Lung (tissue), 11 donors: ENCODE measurements at regions not wholly inside any gene's neighbourhood (a gene's known extent, or its start where the extent isn't known, plus 50 kb on each side); places are given as distances from the start of the nearest gene placed in this dataset.

Experiments used
- ATAC-seq: fragments of 200-7000 bp; cut with Tn5 transposase; one replicate; pipeline ENCODE4 v1.9.1; 2020; ENCODE audit warnings: moderate number of reproducible peaks; ENCODE audit not compliant: insufficient read depth, low FRiP score
- DNase-seq, 3 donors: peaks; one replicate each; pipeline ENCODE4 v3.0.0-alpha.2; 2013 to 2017
- H3K27ac ChIP-seq, 2 donors: one replicate each; pipeline ENCODE4 v1.5.1; 2013; ENCODE audit warnings: mild to moderate bottlenecking in 2 of 2, moderate library complexity in 2 of 2, control low read depth in 1 of 2, inconsistent platforms in 1 of 2, low read depth in 1 of 2, low read length in 1 of 2
- H3K27me3 ChIP-seq, 3 donors: one replicate each; pipeline ENCODE4 v1.5.1; 2013; ENCODE audit warnings: low read length in 2 of 3; ENCODE audit not compliant: control insufficient read depth in 3 of 3, insufficient read depth in 3 of 3
- H3K36me3 ChIP-seq, 4 donors: one replicate each; pipeline ENCODE4 v1.5.1; 2013; ENCODE audit warnings: low read length in 4 of 4, mild to moderate bottlenecking in 1 of 4, moderate library complexity in 1 of 4; ENCODE audit not compliant: control insufficient read depth in 4 of 4, insufficient read depth in 4 of 4
- H3K4me1 ChIP-seq, 5 donors: one replicate each; pipeline ENCODE4 v1.5.1; 2013; ENCODE audit warnings: low read length in 5 of 5, mild to moderate bottlenecking in 2 of 5, moderate library complexity in 1 of 5; ENCODE audit not compliant: control insufficient read depth in 5 of 5, insufficient read depth in 5 of 5
- H3K4me3 ChIP-seq: one replicate; pipeline ENCODE4 v1.5.1; 2013; ENCODE audit warnings: mild to moderate bottlenecking, control low read depth, moderate library complexity
- H3K9ac ChIP-seq, 2 donors: one replicate each; pipeline ENCODE4 v1.5.1; 2013; ENCODE audit warnings: low read length in 2 of 2, control low read depth in 1 of 2; ENCODE audit not compliant: insufficient read depth in 1 of 2
- H3K9me3 ChIP-seq, 4 donors: one replicate each; pipeline ENCODE4 v1.5.1; 2013; ENCODE audit warnings: low read length in 3 of 4, mild to moderate bottlenecking in 1 of 4, moderate library complexity in 1 of 4; ENCODE audit not compliant: control insufficient read depth in 4 of 4, insufficient read depth in 3 of 4
- CTCF ChIP-seq: IDR thresholded peaks from 2 replicates; pipeline ENCODE4 v1.5.1; 2012; ENCODE audit warnings: mild to moderate bottlenecking; ENCODE audit errors: control extremely low read depth, extremely low read depth
- WGBS, 2 donors: extraction: QIAGEN DNeasy Blood & Tissue Kit; methylation state at CpG; one replicate each; pipeline ENCODE4 v1.1.7; 2013; 5-methylcytosine and 5-hydroxymethylcytosine counted together
- donor health status: control.
- donor health status: control.
- donor health status: Bipolar disorder and iron deficiency.
- donor health status: healthy.
- donor health status: DM: yes; HTN: yes; CAD: no.

GRCh38 chr2:8153258-8153718 lies 528.6 kb upstream of the ID2 start:
- H3K4me1 ChIP-seq = peaks cover 0 to 3% (median 0%) of the 10 kb centered on the region in 5 donors
- no peaks in the 10 kb centered on the region for H3K27me3 ChIP-seq
- no peak overlapping the region for H3K27ac ChIP-seq
- no peaks in the 10 kb centered on the region for H3K36me3 ChIP-seq
- ATAC-seq (no peak), DNase-seq (no peak)
- no peaks in the 10 kb centered on the region for H3K9me3 ChIP-seq
- no peak overlapping the region for H3K4me3 ChIP-seq
- no peak for TF ChIP-seq CTCF
- 95 to 98% methylated on average over 8 of the region's 8 CpGs for WGBS, 2 donors
- H3K9ac ChIP-seq = no peak overlapping the region

- Histone ChIP-seq H3K9ac (no peak overlapping the region), H3K27me3 (no peaks in the 10 kb centered on the region), H3K9me3 (no peaks in the 10 kb centered on the region), H3K36me3 (no peaks in the 10 kb centered on the region), H3K4me1 (peaks cover 0 to 3% (median 0%) of the 10 kb centered on the region in 5 donors), H3K27ac (no peak overlapping the region), H3K4me3 (no peak overlapping the region)
- TF ChIP-seq CTCF = no peak
- DNase-seq = no peak
- WGBS, 2 donors = 86 to 87% methylated on average over 7 of the region's 7 CpGs
- no peak for ATAC-seq
Measured at GRCh38 chr2:8154270-8154669, 527.6 kb upstream of the ID2 start.

- Histone ChIP-seq H3K4me1 (peaks cover 0 to 2% (median 0%) of the 10 kb centered on the region in 5 donors), H3K9ac (no peak overlapping the region), H3K36me3 (no peaks in the 10 kb centered on the region), H3K4me3 (no peak overlapping the region), H3K27ac (no peak overlapping the region), H3K27me3 (no peaks in the 10 kb centered on the region), H3K9me3 (no peaks in the 10 kb centered on the region)
- no peak for TF ChIP-seq CTCF
- DNase-seq (no peak), ATAC-seq (no peak)
- 90 to 98% methylated on average over 6 of the region's 6 CpGs for WGBS, 2 donors
Measured at GRCh38 chr2:8154936-8155335, 526.9 kb upstream of the ID2 start.

- Histone ChIP-seq H3K9ac (no peak overlapping the region), H3K4me3 (no peak overlapping the region), H3K27me3 (no peaks in the 10 kb centered on the region), H3K27ac (no peak overlapping the region), H3K9me3 (no peaks in the 10 kb centered on the region), H3K4me1 (no peaks in the 10 kb centered on the region), H3K36me3 (no peaks in the 10 kb centered on the region)
- DNase-seq (no peak), ATAC-seq (no peak)
- WGBS, 2 donors = 92 to 94% methylated on average over 17 of the region's 17 CpGs
- TF ChIP-seq CTCF = no peak
Measured at GRCh38 chr2:8157621-8158430, 524.0 kb upstream of the ID2 start.
